GM18868 (cell line): ENCODE measurements at regions not wholly inside any gene's neighbourhood (a gene's known extent, or its start where the extent isn't known, plus 50 kb on each side); places are given as distances from the start of the nearest gene placed in this dataset.

ENCODE experiments used
- ATAC-seq: cut with Tn5 transposase; IDR thresholded peaks from one replicate; pipeline ENCODE4 v1.9.1; 2021; ENCODE audit warnings: mild to moderate bottlenecking, moderate library complexity; ENCODE audit not compliant: unreplicated experiment

DNA sequence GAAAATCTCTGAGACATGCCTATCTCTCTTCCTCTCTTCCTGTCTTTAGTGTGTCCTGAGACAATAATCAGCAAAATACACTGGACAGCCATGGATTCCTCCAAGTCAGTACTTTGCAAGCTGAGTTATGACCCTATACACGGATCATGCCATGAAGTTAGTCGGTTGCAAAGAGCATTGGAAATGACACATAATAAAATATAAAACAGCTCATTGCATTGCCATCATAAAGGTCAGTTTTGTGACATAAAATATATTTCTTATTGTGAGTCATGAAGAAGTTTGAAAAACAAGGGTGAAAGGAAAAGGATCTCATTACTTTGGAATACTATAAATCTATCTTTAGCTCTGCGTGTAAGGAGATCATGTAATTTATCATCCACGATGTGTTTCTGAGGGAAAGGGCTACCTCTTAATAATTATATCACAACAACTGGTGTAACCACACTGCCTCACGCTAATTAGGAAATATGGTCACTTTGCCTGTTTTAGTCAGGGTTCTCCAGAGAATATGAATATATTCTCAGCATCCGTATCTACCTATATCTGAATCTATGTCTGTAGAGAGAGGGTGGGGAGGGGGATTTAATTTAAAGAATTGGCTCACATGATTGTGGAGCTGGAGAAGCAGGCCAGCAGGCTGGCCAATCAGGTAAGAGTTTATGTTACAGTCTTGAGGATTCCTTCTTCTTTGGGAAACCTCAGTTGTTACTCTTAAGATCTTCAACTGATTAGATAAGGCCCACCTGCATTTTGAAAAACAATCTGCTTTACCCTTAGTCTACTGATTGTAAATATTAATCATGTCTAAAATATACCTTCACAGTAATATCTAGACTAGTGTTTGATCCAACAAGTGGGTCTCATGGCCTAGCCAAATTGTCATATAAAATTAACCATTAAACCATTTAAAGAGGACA lies 198.8 kb downstream of the FAT3 start:
- ATAC-seq = no peak

DNA sequence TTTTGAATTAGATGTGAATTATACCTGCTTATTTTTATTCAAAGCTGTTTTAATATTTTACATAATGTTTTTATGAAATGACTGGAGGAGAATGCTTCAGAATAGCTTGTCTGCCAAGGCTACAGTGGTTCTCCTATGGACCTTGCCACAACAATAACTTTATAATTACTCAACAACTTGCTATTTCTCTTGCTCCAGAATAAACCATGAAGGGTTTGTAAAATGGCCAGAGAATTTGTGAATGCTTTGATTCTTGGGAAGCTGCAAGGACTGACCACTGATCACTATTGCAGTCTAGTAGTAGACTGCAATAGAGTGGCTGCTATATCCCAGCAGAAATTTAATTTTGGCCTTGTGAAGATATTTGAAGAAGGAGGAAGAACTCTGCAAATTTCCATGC lies 199.7 kb downstream of the FAT3 start:
- no peak for ATAC-seq

DNA sequence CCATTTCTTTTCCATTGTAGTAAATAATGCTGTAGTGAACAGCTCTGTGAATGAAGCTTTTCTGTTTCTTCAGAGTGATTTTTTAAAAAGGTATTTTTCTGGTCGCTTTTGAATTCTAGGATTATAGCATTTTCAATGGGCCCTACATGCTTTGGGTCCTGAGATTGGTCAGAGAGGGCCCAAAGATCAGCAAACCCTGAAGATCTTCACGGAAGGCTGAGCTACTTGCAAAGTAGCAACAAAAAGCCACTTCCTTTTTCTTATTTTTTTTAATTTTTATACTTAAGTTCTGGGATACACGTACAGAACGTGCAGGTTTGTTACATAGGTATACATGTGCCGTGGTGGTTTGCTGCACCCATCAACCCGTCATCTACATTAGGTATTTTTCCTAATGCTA lies 200.5 kb downstream of the FAT3 start:
- no peak for ATAC-seq

DNA sequence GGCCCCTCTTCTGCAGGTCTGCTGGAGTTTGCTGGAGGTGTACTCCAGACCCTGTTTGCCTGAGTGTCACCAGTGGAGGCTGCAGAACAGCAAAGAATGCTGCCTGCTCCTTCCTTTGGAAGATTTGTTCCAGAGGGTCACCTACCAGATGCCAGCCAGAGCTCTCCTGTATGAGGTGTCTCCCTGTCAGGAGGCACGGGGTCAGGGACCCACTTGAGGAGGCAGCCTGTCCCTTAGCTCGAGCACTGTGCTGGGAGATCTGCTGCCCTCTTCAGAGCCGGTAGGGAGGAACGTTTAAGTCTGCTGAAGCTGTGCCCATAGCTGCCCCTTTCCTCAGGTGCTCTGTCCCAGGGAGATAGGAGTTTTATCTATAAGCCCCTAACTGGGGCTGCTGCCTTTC lies 207.9 kb downstream of the FAT3 start:
- no peak for ATAC-seq

DNA sequence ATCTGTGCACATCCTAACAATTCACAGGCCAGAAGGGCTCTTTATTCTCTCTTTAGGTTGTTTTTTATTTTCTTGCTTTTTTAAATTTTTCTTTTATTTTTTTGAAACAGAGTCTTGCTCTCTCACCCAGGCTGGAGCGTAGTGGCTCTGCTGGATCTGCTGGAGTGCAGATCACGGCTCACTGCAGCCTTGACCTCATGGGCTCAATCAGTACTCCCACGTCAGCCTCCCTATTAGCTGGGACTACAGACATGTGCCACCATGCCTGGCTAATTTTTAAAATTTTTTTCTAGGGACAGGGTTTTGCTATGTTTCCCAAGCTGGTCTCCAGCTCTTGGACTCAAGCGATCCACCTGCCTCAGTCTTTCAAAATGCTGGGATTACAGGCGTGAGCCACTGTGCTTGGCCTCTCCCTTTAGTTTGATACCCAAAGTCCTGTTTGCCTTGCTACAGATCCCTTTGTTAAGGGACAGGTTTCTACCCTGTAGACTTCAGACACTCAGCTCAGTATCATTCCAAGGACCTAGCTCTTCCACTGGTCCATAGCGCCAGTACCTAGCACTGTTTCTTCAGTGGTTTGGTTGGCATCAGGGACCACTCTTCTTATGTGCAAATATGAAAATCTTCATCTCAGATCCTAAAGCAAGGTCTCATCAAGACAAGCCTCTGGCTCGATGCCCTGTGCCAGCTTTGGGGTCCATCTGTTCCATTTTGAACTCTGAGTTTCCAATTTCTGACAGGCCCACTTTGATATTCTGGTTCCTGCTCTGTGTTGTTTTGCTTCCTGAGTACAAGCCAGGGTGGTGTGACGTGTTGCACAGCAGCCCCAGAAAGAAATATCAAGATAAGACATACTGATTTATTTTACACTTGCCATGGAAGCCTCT lies 211.7 kb downstream of the FAT3 start:
- no peak for ATAC-seq

DNA sequence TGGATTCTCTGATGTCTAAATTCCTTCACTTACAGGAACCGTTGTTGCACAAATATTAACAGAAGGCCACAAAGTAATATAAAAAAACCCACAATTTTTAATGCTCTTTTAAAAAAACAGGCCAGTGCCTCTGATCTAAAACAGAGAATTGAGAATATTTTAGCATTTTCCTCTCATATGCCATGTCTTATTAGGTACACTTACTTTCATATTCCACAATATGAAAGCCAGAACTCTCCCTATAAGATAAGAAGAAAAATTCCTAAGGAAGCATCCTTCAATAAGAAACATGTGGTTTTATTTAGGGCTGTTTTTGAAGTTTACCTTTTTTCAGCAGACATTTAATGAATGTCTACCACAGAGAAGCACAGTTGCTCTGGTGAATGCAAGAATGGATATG lies 214.5 kb downstream of the FAT3 start:
- no peak for ATAC-seq

DNA sequence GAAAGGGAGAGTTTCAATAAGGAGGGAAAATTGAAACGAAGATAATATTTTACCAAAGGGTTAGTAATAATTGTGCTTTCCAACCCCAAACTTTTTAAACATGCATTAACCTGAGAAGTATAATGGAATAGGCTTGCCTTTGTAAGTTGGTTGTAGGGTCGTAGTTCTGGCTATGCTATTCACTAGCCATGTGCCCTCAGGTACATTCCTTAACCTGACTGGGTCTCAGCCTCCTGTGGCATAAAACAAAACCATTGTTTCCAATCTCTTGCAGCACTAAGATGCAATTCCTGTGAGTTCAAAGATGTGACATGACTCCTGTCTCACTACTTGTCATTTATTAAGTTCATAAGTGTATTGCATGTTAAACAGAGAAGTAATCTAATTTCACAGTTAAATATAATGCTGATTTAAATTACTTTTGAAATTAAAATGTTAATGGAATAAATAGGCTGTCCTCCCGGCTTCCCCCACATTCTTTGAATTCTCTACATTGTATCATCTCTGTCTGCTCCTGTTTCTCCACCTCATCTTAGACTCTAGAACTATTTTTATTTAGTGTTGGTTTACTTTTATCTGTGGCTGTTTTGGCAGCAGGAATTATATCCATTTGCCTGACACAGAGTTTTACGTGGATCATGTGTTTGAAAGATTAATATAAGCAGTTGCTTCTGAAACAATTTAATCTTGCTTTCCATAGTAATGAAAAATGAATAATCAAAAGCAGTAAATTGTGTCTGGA lies 216.3 kb downstream of the FAT3 start:
- ATAC-seq = no peak

DNA sequence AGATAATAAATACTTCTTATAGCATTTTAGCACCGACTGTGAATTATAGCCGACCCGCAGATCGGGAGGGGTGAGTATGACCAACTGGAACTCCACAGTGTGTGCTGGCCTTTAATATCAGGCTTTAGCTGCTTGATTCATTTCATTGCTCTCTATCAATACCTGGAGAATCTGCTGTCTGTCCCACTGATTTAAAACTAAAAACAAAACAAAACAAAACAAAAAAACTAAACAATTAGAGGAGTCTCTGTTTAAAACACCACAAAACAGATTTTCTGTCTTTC lies 216.8 kb downstream of the FAT3 start:
- ATAC-seq = no peak

DNA sequence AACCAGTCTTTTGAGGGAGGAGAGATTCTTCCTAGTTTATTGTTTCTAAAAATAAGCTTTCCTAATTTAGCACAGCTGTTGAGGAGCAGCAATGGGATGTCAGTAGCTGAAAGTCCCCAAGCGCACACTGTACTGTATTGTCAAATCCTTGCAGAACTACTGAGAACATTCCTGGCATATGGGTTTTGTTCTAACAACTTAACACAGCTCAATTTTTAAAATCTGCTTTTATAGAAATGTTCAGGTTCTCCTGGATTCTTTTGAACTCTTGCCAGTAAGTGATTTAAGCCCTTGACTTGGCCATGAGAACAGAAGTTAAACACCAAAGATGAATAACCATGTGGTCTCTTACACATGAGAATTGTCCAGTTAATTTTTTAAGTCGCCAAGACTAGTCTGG lies 218.6 kb downstream of the FAT3 start:
- no peak for ATAC-seq

DNA sequence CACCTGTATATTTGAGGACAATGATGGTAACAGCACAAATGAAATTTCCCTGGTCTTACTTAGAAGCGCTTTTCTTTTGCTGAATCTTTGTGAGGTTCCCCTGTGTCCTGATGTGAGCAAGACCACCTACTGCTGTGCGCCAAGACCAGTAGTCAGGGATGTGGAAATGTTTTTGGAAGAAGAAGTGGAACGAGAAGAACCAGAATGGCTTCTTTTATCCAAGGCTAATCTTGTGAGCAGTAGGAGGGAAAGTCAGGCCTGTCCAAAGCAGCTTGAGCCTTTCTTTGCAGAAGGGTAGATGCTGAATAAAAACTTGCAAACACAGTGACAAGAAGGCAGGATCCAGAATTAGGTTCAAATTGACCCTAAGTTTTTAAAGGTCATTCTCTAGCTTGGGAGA lies 223.0 kb downstream of the FAT3 start:
- ATAC-seq = no peak

DNA sequence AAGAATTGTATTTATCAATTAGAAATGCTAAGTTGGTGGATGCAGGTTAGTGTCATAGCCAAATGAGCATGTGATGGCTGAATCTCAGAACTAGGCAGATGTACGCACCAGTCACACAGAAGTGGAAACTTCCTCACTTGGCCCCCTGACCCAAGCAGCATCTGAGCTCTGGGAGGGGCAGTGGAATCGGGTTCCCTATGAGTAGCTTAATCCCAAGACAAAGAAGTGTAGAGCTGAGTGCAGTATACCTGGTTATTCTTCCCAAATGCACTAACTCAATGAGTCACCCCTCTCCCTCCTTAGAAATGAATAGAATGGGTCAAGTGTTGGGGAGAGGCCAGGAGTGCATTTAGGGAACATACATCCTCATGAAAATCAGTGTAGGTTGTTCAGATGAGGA lies 224.6 kb downstream of the FAT3 start:
- ATAC-seq = no peak

DNA sequence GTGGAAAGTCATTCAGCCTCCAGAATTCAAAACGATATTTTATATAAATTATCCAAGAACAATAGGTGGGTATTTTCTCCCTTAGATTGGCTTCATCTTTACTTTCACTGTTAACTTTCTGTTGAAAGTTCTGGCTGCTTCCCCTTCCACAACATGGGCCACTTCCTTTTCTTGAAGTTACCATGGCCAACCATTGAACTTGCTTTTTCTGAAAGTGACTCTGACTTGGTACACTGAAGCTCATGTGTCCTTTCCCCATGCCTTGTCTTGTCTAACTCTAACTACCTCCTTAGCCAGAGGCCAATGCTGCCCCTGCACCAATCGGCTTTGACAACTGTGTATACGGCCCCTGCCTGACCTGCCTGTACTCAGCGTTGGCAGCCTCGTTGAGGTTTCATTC lies 225.2 kb downstream of the FAT3 start:
- ATAC-seq = no peak

DNA sequence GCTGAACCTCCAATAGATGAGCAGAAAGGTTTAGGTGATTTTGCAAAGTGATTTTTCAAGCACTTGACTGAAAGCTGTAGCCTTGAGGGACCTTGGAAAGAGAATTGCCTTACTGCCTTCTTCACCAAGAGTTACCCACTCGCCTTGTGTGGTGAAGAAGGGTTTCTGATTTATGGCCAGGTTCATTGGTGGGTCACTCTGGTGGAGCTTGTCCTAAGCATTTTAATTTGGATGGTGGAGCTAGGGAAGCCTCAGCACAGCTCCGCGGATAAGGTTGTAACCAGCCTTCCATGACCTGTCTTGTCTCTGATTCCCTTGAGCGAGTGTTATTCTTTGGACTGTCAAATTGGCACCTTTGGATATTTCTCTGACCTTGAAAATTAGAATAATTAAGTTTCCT lies 226.4 kb downstream of the FAT3 start:
- ATAC-seq = no peak

DNA sequence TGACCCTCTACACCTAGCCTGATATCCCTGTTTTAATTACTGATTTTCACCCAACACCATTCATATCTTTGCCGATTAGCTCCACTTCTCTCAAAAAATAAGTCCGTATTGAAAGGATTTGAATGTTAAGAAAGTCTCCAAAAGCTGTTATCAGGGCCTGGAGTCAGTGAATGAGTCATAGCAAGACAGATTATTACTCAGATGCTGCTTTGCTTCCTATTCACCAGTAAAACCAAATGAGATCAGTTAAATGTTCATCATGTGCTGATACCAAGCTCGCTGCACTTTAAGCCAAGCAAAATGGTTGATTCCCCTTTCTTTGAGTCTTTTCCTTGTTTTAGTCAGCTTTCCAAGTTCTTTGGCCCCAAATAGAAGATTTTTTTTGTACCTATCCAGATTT lies 228.4 kb downstream of the FAT3 start:
- ATAC-seq = peak; percentile 93

DNA sequence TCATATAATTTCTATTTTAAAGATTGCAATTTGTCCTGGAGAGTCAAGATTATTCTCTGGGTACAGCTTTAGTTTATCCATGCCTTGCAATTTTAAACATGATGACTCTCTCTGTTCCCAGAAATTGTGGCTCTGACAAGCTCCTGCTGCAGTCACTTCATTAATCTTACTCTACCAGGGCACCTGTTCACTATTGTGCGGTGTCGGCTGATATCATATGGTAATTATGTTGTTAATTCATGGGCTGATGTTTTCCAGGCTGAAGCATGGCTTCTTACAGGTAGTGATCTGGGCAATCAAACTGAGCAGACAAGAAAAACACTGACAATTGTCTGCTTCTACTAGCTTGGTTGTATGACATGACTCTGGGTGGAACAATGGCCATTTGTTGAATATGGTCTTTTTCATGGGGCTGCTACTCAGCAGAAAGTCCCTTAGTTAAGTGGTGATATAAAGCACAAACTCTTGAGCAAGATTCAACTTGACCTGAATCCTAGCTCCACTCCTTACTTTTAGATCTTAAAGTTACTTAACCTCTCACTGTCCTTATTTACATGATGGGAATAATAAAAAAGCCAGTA lies 230.7 kb downstream of the FAT3 start:
- no peak for ATAC-seq

DNA sequence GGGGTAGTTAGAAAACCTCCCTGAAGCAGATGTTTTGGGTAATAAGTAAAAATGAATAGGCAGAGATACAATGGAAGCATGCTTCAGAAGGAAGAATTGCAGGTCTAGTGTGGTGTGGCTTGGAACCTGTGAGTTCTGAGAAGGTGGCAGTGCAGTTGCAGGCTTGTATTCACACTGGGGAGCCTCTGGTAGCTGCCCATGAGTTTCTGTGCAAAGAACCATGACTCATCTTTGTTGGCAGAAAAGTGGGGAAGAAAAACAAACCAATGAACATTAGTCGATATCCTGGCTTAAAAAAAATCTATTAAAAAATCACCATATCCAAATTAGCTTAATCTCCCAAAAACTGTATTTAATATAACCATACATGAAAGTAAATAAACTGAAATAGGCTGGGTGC lies 232.6 kb downstream of the FAT3 start:
- ATAC-seq = no peak

DNA sequence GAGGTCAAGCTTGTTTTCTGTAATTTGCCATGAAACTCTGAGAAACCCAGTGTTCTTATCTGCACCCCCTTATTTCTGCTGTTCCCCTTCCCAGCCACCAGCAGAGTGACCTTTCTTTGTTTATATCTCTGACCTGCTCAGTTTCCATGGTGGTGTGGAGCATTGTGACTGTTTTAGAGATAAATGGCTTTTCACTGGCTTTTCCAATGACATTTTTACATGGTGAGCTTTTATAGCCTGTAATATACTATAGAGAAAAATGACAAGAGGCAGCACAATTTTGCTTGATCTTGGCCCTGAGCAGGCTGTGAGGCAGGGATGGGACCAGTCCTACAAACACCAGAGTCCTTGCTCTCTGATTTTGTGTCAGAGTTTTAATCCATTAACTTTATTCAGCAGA lies 233.9 kb downstream of the FAT3 start:
- no peak for ATAC-seq

DNA sequence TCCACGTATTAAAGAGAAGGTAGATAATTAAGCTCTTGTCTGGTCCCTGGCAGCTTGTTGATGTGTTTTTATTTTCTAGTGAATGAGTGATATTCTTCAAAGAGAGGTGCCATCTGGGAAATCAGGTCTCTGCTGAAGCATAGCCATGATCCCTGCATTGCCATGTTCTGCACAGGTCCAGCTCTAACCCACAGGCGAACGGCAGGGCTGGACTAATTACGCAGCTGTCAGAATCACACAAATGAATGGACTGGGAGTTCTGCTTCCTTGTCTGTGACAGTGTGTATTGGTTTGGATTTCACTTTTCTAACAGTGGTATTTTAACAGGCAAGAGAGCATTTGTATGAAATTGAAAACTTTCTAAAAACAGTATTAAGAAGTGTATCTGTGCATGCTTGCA lies 235.6 kb downstream of the FAT3 start:
- ATAC-seq = no peak

DNA sequence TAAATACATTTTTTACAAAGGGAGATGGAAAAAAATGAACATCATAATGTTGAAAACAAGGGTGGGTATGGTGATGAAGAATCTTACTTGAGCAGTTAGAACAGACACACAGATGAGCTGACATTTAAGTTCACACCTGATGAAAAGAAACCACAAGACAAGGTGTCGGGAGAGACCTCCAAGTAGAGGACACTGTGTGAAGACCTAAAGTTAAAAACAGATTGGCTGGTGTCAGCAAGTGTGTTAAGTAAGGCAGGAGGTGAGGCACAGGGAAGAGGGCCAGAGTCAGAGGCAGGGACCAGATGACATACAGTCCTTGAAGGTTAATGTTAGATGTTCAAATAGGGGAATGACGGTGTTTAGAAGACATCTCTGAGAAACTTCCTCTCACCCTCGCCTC lies 236.8 kb downstream of the FAT3 start:
- no peak for ATAC-seq

DNA sequence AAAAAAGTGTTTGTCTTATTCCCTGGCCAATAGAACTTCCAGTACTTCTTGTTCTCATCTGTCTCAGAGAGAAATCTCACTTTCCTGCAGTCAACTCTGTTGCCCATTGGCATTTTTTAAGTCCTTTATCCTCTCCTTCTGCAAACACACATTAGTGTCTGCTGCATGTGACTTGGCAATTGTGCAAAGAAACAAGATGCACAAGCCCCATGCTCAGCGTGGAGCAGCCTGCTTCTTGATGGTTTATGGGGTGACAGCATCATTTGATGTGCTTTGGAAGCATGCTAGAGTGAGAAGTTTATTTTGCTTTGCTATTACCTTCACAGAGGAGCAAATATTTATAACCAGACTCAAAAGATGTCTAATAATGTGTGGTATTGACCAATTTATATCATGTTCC lies 238.2 kb downstream of the FAT3 start:
- no peak for ATAC-seq

DNA sequence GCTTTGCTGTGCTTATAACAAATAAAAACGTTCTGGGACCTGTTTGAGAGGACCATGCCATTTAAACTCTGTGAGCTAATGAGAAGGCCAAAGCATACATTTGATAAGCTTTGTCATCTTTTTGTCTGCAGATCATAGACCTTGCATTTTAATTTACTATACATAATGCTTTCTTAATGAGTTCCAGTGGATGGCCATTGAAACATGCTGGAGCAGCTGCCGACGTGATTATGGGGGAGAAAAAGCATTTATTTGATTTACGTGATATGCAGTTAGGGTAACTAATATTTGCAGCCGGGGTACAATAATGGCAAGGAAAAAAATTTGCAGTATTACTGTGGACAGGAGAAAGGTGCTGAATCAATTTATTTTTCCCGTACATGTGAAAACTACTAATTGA lies 240.2 kb downstream of the FAT3 start:
- no peak for ATAC-seq
